ENCODE measurements at regions not wholly inside any gene's neighbourhood (a gene's known extent, or its start where the extent isn't known, plus 50 kb on each side); places are given as distances from the start of the nearest gene placed in this dataset.
"Not testable (repeated sequence)": the region's sequence is repeated elsewhere in the genome, so short reads cannot be mapped to it uniquely, and the experiment has no call there.

DNA sequence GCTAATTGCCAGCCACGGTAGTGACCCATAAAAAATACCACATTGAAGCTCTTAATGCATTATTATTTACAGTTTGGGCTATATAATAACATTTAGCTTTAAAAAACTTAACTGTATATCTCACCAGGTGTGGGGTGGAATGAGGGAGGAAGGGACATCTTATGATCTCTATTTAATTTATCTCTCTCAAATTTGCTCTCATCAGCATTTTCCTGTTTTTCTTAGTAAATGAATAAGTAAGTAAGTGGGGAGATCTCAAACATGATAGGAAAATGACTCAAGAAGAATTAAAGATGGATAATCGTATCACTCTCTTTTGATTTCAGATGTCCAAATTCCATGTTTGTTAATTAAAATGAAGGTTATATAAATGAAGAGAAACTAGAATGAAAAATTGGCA is 200.7 kb upstream of the NR3C2 start:
- DNase-seq, result no peak
- ChIA-PET POLR2A (no interaction called here), CTCF (no interaction called here)
- Mint-ChIP-seq H3K27me3 (ENCODE audit: insufficient read depth, unreplicated experiment) (peaks cover 6% of the 10 kb centered on the region), H3K36me3 (ENCODE audit: insufficient read depth, unreplicated experiment) (peaks cover 5% of the 10 kb centered on the region), H3K4me1 (ENCODE audit: low read depth, unreplicated experiment) (no peaks in the 10 kb centered on the region), H3K27ac (ENCODE audit: unreplicated experiment) (no peak overlapping the region), H3K4me3 (ENCODE audit: unreplicated experiment) (no peak overlapping the region), H3K9me3 (ENCODE audit: unreplicated experiment) (peaks cover 19% of the 10 kb centered on the region)
- H3K4me1 ChIP-seq, result no peaks in the 10 kb centered on the region
- H3K27me3 ChIP-seq (replicated peaks; ENCODE audit: control insufficient read depth, insufficient read depth, low read length), result no peaks in the 10 kb centered on the region
- BruUV-seq (replicated peaks), result no TSS peak
- no peaks in the 10 kb centered on the region for H3K9me3 ChIP-seq
- no peaks in the 10 kb centered on the region for H3K36me3 ChIP-seq (ENCODE audit: control insufficient read depth, insufficient read depth, low read length)
- intact Hi-C loops (cut with micrococcal nuclease; ENCODE audit: unreplicated experiment), result no loop called here
- TF ChIP-seq, protein P1, sequence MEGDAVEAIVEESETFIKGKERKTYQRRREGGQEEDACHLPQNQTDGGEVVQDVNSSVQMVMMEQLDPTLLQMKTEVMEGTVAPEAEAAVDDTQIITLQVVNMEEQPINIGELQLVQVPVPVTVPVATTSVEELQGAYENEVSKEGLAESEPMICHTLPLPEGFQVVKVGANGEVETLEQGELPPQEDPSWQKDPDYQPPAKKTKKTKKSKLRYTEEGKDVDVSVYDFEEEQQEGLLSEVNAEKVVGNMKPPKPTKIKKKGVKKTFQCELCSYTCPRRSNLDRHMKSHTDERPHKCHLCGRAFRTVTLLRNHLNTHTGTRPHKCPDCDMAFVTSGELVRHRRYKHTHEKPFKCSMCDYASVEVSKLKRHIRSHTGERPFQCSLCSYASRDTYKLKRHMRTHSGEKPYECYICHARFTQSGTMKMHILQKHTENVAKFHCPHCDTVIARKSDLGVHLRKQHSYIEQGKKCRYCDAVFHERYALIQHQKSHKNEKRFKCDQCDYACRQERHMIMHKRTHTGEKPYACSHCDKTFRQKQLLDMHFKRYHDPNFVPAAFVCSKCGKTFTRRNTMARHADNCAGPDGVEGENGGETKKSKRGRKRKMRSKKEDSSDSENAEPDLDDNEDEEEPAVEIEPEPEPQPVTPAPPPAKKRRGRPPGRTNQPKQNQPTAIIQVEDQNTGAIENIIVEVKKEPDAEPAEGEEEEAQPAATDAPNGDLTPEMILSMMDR (IDR thresholded peaks at IDR 0.05; ENCODE audit: insufficient read depth in 1 of 2, low read depth in 1 of 2, low read length in 1 of 2, severe bottlenecking in 1 of 2, unreplicated experiment in 1 of 2), result no peak
- no peak overlapping the region for H3K4me3 ChIP-seq (ENCODE audit: low read depth, low read length)

DNA sequence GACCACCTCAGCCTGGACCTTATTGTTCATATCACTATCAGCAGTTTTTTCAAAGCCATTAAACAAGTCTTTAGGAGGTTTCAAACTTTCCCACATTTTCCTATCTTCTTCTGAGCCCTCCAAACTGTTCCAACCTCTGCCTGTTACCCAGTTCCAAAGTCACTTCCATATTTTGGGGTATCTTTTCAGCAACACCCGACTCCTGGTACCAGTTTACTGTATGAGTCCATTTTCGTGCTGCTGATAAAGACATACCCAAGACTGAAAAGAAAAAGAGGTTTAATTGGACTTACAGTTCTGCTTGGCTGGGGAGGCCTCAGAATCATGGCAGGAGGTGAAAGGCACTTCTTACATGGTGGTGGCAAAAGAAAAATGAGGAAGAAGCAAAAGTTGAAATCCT is 195.9 kb upstream of the NR3C2 start:
- POLR2A ChIA-PET; BruUV-seq (replicated peaks); H3K27me3 Mint-ChIP-seq (ENCODE audit: insufficient read depth, unreplicated experiment); H3K27ac Mint-ChIP-seq (ENCODE audit: unreplicated experiment); H3K4me3 Mint-ChIP-seq (ENCODE audit: unreplicated experiment); H3K4me3 ChIP-seq (ENCODE audit: low read depth, low read length); CTCF ChIA-PET; H3K9me3 ChIP-seq; H3K36me3 Mint-ChIP-seq (ENCODE audit: insufficient read depth, unreplicated experiment); H3K36me3 ChIP-seq (ENCODE audit: control insufficient read depth, insufficient read depth, low read length); H3K4me1 Mint-ChIP-seq (ENCODE audit: low read depth, unreplicated experiment); H3K4me1 ChIP-seq; H3K27me3 ChIP-seq (replicated peaks; ENCODE audit: control insufficient read depth, insufficient read depth, low read length); intact Hi-C loops (cut with micrococcal nuclease; ENCODE audit: unreplicated experiment); DNase-seq: not testable (repeated sequence)
- H3K9me3 Mint-ChIP-seq (ENCODE audit: unreplicated experiment), result peaks cover 31% of the 10 kb centered on the region

DNA sequence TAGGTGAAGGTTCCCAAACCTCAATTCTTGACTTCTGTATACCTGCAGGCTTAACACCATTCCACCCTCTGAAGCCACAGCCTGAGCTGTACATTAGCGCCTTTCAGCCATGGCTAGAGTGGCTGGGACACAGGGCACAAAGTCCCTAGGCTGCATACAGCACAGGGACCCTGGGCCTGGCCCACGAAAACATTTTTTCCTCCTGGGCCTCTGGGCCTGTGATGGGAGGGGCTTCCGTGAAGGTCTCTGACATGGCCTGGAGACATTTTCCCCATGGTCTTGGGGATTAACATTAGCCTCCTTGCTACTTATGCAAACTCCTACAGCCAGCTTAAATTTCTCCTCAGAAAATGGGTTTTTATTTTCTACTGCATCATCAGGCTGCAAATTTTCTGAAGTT is 195.2 kb upstream of the NR3C2 start:
- H3K4me3 Mint-ChIP-seq (ENCODE audit: unreplicated experiment); POLR2A ChIA-PET; H3K4me1 Mint-ChIP-seq (ENCODE audit: low read depth, unreplicated experiment); H3K27me3 Mint-ChIP-seq (ENCODE audit: insufficient read depth, unreplicated experiment); CTCF ChIA-PET; H3K4me1 ChIP-seq; H3K4me3 ChIP-seq (ENCODE audit: low read depth, low read length); H3K36me3 ChIP-seq (ENCODE audit: control insufficient read depth, insufficient read depth, low read length); BruUV-seq (replicated peaks); DNase-seq; H3K27me3 ChIP-seq (replicated peaks; ENCODE audit: control insufficient read depth, insufficient read depth, low read length); H3K9me3 ChIP-seq; H3K27ac Mint-ChIP-seq (ENCODE audit: unreplicated experiment); H3K36me3 Mint-ChIP-seq (ENCODE audit: insufficient read depth, unreplicated experiment); intact Hi-C loops (cut with micrococcal nuclease; ENCODE audit: unreplicated experiment): not testable (repeated sequence)
- H3K9me3 Mint-ChIP-seq (ENCODE audit: unreplicated experiment), result peaks cover 26% of the 10 kb centered on the region

DNA sequence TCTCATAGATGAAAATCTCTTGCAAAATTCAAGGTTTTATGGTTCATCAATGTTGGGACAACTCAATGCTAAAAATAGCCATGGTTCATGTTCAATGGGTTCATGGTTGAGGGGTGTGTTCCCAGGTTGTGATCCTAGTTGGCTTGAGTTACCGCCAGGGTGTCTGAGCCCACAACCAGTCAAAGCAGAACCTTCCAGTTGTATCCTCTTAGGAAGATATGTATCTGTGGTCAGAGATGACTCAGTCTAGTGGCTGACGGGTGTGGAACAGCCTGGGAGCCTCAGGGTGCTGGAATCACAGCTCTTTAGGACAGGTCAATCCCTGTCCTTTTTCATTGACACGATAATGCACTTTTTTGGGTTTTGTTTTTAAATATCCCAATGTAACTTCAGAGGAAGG is 192.3 kb upstream of the NR3C2 start:
- TF ChIP-seq, protein P1 (IDR thresholded peaks at IDR 0.05; ENCODE audit: insufficient read depth in 1 of 2, low read depth in 1 of 2, low read length in 1 of 2, severe bottlenecking in 1 of 2, unreplicated experiment in 1 of 2), result no peak
- ChIA-PET CTCF (no interaction called here), POLR2A (no interaction called here)
- Mint-ChIP-seq H3K9me3 (ENCODE audit: unreplicated experiment) (peaks cover 12% of the 10 kb centered on the region), H3K4me1 (ENCODE audit: low read depth, unreplicated experiment) (no peaks in the 10 kb centered on the region), H3K27ac (ENCODE audit: unreplicated experiment) (no peak overlapping the region), H3K36me3 (ENCODE audit: insufficient read depth, unreplicated experiment) (no peaks in the 10 kb centered on the region), H3K27me3 (ENCODE audit: insufficient read depth, unreplicated experiment) (peaks cover 5% of the 10 kb centered on the region), H3K4me3 (ENCODE audit: unreplicated experiment) (no peak overlapping the region)
- Histone ChIP-seq H3K27me3 (replicated peaks; ENCODE audit: control insufficient read depth, insufficient read depth, low read length) (no peaks in the 10 kb centered on the region), H3K36me3 (ENCODE audit: control insufficient read depth, insufficient read depth, low read length) (no peaks in the 10 kb centered on the region), H3K4me1 (no peaks in the 10 kb centered on the region), H3K9me3 (peaks cover 5% of the 10 kb centered on the region; the same call in 1 of the 2 replicates), H3K4me3 (ENCODE audit: low read depth, low read length) (no peak overlapping the region)
- BruUV-seq (replicated peaks), result no TSS peak
- intact Hi-C loops (cut with micrococcal nuclease; ENCODE audit: unreplicated experiment), result no loop called here
- no peak for DNase-seq
